ENCODE measurements at regions not wholly inside any gene's neighbourhood (a gene's known extent, or its start where the extent isn't known, plus 50 kb on each side); places are given as distances from the start of the nearest gene placed in this dataset.

DNA sequence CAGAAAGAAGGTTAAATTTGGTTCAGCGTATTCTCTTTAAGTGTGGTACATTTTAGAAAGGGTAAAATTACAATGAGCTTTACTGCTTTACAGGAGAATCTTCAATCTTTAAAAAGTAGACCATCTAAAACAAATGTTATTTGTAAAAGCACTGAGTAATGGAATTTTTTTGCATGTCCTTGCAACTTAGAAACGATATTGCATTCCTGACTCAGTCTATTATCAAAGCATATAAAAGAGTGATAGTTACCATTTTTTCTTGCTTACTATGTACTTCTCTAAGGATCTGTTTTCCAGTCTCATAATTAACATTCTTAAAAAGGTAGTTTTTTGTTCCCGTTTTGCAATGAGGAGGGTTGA, 55.5 kb upstream of the TNFAIP8 start:
- Histone ChIP-seq H3K4me1 (ENCODE audit: control insufficient read depth, insufficient read depth, low read length) (peaks cover 14% of the 10 kb centered on the region), H3K4me2 (ENCODE audit: control insufficient read depth, insufficient read depth) (no peak overlapping the region), H3K27me3 (replicated peaks in 1 of 2; ENCODE audit: control insufficient read depth in 2 of 2, insufficient read depth in 2 of 2, low read length in 1 of 2) (no peaks in the 10 kb centered on the region), H3K36me3 (ENCODE audit: control insufficient read depth in 2 of 2, insufficient read depth in 2 of 2, low read length in 1 of 2) (peaks cover 0 to 5% of the 10 kb centered on the region in 2 experiments; a peak in 1 of 4 replicates), H2AFZ (ENCODE audit: control insufficient read depth, low read depth, low read length) (no peak overlapping the region), H3K9ac (ENCODE audit: control insufficient read depth, insufficient read depth, low read length) (no peak overlapping the region), H3K79me2 (ENCODE audit: control insufficient read depth, insufficient read depth, low read length) (peaks cover 40% of the 10 kb centered on the region), H3K9me3 (replicated peaks; ENCODE audit: control insufficient read depth, insufficient read depth, low read length) (no peaks in the 10 kb centered on the region; the same call in 2 of the 3 replicates), H3K4me3 (no peak overlapping the region), H3K27ac (ENCODE audit: control insufficient read depth, insufficient read depth) (no peak overlapping the region), H4K20me1 (ENCODE audit: control insufficient read depth, insufficient read depth) (no peaks in the 10 kb centered on the region)
- ChIA-PET RAD21 (ENCODE audit: unreplicated experiment) (no interaction called here), SMC1A (ENCODE audit: uncharacterized antibody, unreplicated experiment) (interaction anchor here (2.5 kb wide), 1 partner anchor 9 kb away, joined by 11 read pairs; no protein-coding TSS in a partner anchor), CTCF (no interaction called here), POLR2A (no interaction called here)
- ATAC-seq, result no peak
- no peak for FAIRE-seq
- WGBS (ENCODE audit: insufficient coverage, insufficient replicate concordance, low lambda C conversion rate, missing lambda C conversion rate), result 96% methylated on average over 3 of the region's 3 CpGs
- no peak for DNase-seq (ENCODE audit: low read depth, low spot score)
- BruUV-seq (replicated peaks), result no TSS peak
- TF ChIP-seq SMC3 (IDR thresholded peaks at IDR 0.05; ENCODE audit: borderline replicate concordance, low read length) (no peak), SREBF1 (IDR thresholded peaks at IDR 0.05; ENCODE audit: low read length) (no peak), MYC (IDR thresholded peaks at IDR 0.05; ENCODE audit: insufficient read depth, insufficient read length, insufficient replicate concordance, low read length, severe bottlenecking) (no peak), EZH2 (IDR thresholded peaks at IDR 0.05; ENCODE audit: borderline replicate concordance, control insufficient read depth, low read depth, low read length) (no peak)
- TF ChIP-seq, protein P1, sequence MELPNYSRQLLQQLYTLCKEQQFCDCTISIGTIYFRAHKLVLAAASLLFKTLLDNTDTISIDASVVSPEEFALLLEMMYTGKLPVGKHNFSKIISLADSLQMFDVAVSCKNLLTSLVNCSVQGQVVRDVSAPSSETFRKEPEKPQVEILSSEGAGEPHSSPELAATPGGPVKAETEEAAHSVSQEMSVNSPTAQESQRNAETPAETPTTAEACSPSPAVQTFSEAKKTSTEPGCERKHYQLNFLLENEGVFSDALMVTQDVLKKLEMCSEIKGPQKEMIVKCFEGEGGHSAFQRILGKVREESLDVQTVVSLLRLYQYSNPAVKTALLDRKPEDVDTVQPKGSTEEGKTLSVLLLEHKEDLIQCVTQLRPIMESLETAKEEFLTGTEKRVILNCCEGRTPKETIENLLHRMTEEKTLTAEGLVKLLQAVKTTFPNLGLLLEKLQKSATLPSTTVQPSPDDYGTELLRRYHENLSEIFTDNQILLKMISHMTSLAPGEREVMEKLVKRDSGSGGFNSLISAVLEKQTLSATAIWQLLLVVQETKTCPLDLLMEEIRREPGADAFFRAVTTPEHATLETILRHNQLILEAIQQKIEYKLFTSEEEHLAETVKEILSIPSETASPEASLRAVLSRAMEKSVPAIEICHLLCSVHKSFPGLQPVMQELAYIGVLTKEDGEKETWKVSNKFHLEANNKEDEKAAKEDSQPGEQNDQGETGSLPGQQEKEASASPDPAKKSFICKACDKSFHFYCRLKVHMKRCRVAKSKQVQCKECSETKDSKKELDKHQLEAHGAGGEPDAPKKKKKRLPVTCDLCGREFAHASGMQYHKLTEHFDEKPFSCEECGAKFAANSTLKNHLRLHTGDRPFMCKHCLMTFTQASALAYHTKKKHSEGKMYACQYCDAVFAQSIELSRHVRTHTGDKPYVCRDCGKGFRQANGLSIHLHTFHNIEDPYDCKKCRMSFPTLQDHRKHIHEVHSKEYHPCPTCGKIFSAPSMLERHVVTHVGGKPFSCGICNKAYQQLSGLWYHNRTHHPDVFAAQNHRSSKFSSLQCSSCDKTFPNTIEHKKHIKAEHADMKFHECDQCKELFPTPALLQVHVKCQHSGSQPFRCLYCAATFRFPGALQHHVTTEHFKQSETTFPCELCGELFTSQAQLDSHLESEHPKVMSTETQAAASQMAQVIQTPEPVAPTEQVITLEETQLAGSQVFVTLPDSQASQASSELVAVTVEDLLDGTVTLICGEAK (IDR thresholded peaks at IDR 0.05; ENCODE audit: borderline replicate concordance), result no peak
- intact Hi-C loops (cut with micrococcal nuclease; ENCODE audit: unreplicated experiment) (no loop called here), in situ Hi-C loops (cut with MboI) (no loop called here)

Measured in GM12878 (cell line).